ENCODE measurements at regions not wholly inside any gene's neighbourhood (a gene's known extent, or its start where the extent isn't known, plus 50 kb on each side); places are given as distances from the start of the nearest gene placed in this dataset.

DNA sequence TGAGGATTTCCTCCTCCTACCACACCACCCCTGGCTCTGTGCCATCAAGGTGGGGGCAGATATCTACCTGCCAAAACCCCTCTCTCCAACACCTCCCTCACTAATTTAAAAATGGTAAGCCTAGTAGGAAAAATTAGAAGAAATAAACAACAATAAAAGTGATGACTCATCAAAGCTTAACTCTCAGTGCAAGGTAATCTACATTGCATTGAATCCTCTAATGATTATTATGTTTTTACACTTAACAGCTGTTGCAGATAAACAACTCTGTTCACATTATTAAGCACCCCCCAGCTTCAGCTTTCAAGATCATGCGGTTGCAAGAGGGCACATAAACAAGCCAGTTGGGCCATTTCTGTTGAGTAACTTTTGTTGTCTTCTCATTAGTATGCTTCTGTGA is 396.1 kb upstream of the ATP11B start:
- 90 to 93% methylated on average over 1 of the region's 1 CpG for WGBS, 2 donors
- no peak overlapping the region for H3K27ac ChIP-seq (ENCODE audit: low read depth in 1 of 2, low read length in 1 of 2)

DNA sequence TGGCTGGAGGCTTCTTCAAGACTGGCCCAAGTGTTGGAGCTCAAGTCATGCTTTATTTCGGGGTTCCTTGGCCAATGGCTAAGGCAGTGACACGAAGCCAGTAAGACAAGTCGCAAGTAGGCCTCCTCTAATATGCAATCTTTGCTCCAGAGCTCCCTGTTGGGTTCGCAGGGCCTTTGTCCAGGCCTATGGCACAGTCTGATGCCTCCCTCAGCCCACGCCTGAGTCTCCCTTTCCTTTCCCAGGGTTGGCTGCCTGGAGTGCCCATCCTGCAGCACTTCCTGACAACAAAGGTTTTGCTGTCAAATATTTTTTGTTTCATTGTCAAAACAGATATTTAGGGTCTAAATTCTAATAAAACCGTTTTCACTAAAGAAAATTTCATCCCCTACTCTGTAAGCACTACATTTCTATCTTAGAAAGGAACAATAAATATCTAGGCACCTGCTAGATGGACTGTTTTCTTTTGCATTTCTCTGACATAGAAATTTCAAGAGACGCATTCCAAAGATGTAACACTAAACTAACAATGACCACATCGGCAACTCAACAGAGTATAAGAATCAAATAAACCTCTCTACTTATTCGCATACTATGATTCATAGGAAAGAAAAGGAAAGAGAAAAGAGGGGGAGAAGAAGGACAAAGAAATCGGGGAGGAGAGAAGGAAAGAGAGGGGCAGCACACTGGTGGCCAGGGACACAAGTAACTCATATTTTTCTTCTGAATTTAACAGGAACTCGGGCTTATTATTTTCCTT is 393.1 kb upstream of the ATP11B start:
- no peaks in the 10 kb centered on the region for H3K36me3 ChIP-seq (ENCODE audit: control insufficient read depth in 4 of 4, insufficient read depth in 4 of 4, low read length in 4 of 4)
- DNase-seq: no peak
- no peak overlapping the region for H3K27ac ChIP-seq (ENCODE audit: low read depth in 1 of 2, low read length in 1 of 2)
- TF ChIP-seq, protein P1, sequence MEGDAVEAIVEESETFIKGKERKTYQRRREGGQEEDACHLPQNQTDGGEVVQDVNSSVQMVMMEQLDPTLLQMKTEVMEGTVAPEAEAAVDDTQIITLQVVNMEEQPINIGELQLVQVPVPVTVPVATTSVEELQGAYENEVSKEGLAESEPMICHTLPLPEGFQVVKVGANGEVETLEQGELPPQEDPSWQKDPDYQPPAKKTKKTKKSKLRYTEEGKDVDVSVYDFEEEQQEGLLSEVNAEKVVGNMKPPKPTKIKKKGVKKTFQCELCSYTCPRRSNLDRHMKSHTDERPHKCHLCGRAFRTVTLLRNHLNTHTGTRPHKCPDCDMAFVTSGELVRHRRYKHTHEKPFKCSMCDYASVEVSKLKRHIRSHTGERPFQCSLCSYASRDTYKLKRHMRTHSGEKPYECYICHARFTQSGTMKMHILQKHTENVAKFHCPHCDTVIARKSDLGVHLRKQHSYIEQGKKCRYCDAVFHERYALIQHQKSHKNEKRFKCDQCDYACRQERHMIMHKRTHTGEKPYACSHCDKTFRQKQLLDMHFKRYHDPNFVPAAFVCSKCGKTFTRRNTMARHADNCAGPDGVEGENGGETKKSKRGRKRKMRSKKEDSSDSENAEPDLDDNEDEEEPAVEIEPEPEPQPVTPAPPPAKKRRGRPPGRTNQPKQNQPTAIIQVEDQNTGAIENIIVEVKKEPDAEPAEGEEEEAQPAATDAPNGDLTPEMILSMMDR (IDR thresholded peaks at IDR 0.05; ENCODE audit: control extremely low read depth, extremely low read depth): no peak
- no peak for ATAC-seq (ENCODE audit: insufficient read depth, low FRiP score)
- no peaks in the 10 kb centered on the region for H3K27me3 ChIP-seq (ENCODE audit: control insufficient read depth in 3 of 3, insufficient read depth in 3 of 3, low read length in 2 of 3)
- 77 to 82% methylated on average over 11 of the region's 11 CpGs for WGBS, 2 donors
- no peak overlapping the region for H3K4me3 ChIP-seq
- no peak overlapping the region for H3K9ac ChIP-seq (ENCODE audit: insufficient read depth in 1 of 2, low read length in 2 of 2)
- H3K4me1 ChIP-seq (ENCODE audit: control insufficient read depth in 5 of 5, insufficient read depth in 5 of 5, low read length in 5 of 5): no peaks in the 10 kb centered on the region
- H3K9me3 ChIP-seq (ENCODE audit: control insufficient read depth in 4 of 4, insufficient read depth in 3 of 4, low read length in 3 of 4): no peaks in the 10 kb centered on the region

More for the DNA sequence above, 396.1 kb upstream of the ATP11B start:
- Histone ChIP-seq H3K4me1 (ENCODE audit: control insufficient read depth in 5 of 5, insufficient read depth in 5 of 5, low read length in 5 of 5) (no peaks in the 10 kb centered on the region), H3K27me3 (ENCODE audit: control insufficient read depth in 3 of 3, insufficient read depth in 3 of 3, low read length in 2 of 3) (no peaks in the 10 kb centered on the region), H3K36me3 (ENCODE audit: control insufficient read depth in 4 of 4, insufficient read depth in 4 of 4, low read length in 4 of 4) (no peaks in the 10 kb centered on the region), H3K9me3 (ENCODE audit: control insufficient read depth in 4 of 4, insufficient read depth in 3 of 4, low read length in 3 of 4) (no peaks in the 10 kb centered on the region), H3K4me3 (no peak overlapping the region), H3K9ac (ENCODE audit: insufficient read depth in 1 of 2, low read length in 2 of 2) (no peak overlapping the region)
- DNase-seq (no peak), ATAC-seq (ENCODE audit: insufficient read depth, low FRiP score) (no peak)
- TF ChIP-seq, protein P1 (IDR thresholded peaks at IDR 0.05; ENCODE audit: control extremely low read depth, extremely low read depth): no peak

DNA sequence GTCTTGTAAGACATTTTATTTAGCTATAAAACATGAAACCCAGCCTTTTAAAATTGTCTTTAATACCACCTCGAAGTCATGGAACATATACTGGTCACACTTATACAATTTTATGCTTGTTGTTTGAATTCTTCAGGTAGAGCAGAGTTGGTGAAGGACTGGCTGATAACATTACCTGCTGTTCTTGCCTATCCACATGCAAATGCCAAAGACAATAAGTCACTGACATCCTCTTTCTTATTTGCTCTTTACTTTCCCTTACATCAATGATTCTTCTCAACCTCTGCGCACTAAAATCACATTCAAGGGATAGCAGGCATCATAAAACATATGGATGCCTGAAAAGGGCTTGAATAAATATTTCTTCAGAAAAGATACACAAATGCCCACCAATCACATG is 392.5 kb upstream of the ATP11B start:
- TF ChIP-seq, protein P1 (IDR thresholded peaks at IDR 0.05; ENCODE audit: control extremely low read depth, extremely low read depth): no peak
- Histone ChIP-seq H3K4me1 (ENCODE audit: control insufficient read depth in 5 of 5, insufficient read depth in 5 of 5, low read length in 5 of 5) (peaks cover 0 to 4% (median 0%) of the 10 kb centered on the region in 5 donors), H3K9me3 (ENCODE audit: control insufficient read depth in 4 of 4, insufficient read depth in 3 of 4, low read length in 3 of 4) (no peaks in the 10 kb centered on the region), H3K27me3 (ENCODE audit: control insufficient read depth in 3 of 3, insufficient read depth in 3 of 3, low read length in 2 of 3) (no peaks in the 10 kb centered on the region), H3K27ac (ENCODE audit: low read depth in 1 of 2, low read length in 1 of 2) (no peak overlapping the region), H3K9ac (ENCODE audit: insufficient read depth in 1 of 2, low read length in 2 of 2) (no peak overlapping the region), H3K4me3 (no peak overlapping the region), H3K36me3 (ENCODE audit: control insufficient read depth in 4 of 4, insufficient read depth in 4 of 4, low read length in 4 of 4) (no peaks in the 10 kb centered on the region)
- DNase-seq: no peak
- WGBS, 2 donors: 75 to 78% methylated on average over 2 of the region's 2 CpGs
- no peak for ATAC-seq (ENCODE audit: insufficient read depth, low FRiP score)

DNA sequence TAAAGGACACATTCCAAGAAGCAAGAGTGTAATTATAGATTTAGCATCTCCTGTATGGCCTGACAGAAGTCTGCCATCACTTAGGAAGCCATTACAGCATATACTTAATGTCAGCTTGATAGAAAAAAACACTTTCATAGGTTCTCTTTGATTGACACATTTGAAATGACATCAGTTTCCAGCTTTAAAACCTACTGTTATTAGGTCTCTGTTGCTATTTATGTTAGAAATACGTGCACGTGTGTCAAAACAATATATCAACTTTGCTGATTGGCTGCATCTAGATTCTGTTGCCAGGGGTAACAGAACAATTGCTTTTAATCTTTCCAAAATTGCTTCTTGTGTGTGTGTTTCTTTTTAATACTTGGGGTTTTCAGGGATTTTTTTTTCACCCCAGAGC is 389.3 kb upstream of the ATP11B start:
- no peaks in the 10 kb centered on the region for H3K36me3 ChIP-seq (ENCODE audit: control insufficient read depth in 4 of 4, insufficient read depth in 4 of 4, low read length in 4 of 4)
- H3K27me3 ChIP-seq (ENCODE audit: control insufficient read depth in 3 of 3, insufficient read depth in 3 of 3, low read length in 2 of 3): no peaks in the 10 kb centered on the region
- no peak overlapping the region for H3K27ac ChIP-seq (ENCODE audit: low read depth in 1 of 2, low read length in 1 of 2)
- WGBS, 2 donors: 78 to 80% methylated on average over 2 of the region's 2 CpGs
- no peak overlapping the region for H3K9ac ChIP-seq (ENCODE audit: insufficient read depth in 1 of 2, low read length in 2 of 2)
- no peaks in the 10 kb centered on the region for H3K9me3 ChIP-seq (ENCODE audit: control insufficient read depth in 4 of 4, insufficient read depth in 3 of 4, low read length in 3 of 4)
- TF ChIP-seq, protein P1 (IDR thresholded peaks at IDR 0.05; ENCODE audit: control extremely low read depth, extremely low read depth): no peak
- no peak overlapping the region for H3K4me3 ChIP-seq
- H3K4me1 ChIP-seq (ENCODE audit: control insufficient read depth in 5 of 5, insufficient read depth in 5 of 5, low read length in 5 of 5): peaks cover 0 to 12% (median 0%) of the 10 kb centered on the region in 5 donors
- DNase-seq (no peak), ATAC-seq (ENCODE audit: insufficient read depth, low FRiP score) (no peak)
